ENCODE measurements at regions not wholly inside any gene's neighbourhood (a gene's known extent, or its start where the extent isn't known, plus 50 kb on each side); places are given as distances from the start of the nearest gene placed in this dataset.

GRCh38 chr14:82641050-82641540 lies 1107.4 kb upstream of the SEL1L start:
- H3K27ac ChIP-seq (ENCODE audit: insufficient read depth, low read length, poor library complexity, severe bottlenecking) = no peak overlapping the region
- DNase-seq (no peak), ATAC-seq (ENCODE audit: low read depth in 2 of 2) (no peak)
- Mint-ChIP-seq H3K4me1 (peaks cover 0 to 3% (median 0%) of the 10 kb centered on the region in 4 donors), H3K9me3 (peaks cover 0 to 11% (median 3%) of the 10 kb centered on the region in 7 donors), H3K27me3 (no peaks in the 10 kb centered on the region), H3K36me3 (no peaks in the 10 kb centered on the region), H3K27ac (no peak overlapping the region), H3K4me3 (no peak overlapping the region)
- H3K4me3 ChIP-seq (ENCODE audit: low read depth, low read length) = no peak overlapping the region
- peaks cover 4 to 9% of the 10 kb centered on the region in 2 experiments for H3K9me3 ChIP-seq (ENCODE audit: control insufficient read depth in 2 of 2, low read length in 2 of 2)
- no peaks in the 10 kb centered on the region for H3K36me3 ChIP-seq (ENCODE audit: control insufficient read depth, insufficient read depth, low read length)
- H3K4me1 ChIP-seq (ENCODE audit: control insufficient read depth, insufficient read depth, low read length, poor library complexity, severe bottlenecking) = no peaks in the 10 kb centered on the region
- no peaks in the 10 kb centered on the region for H3K27me3 ChIP-seq (ENCODE audit: control insufficient read depth, insufficient read depth, low read length)

DNA sequence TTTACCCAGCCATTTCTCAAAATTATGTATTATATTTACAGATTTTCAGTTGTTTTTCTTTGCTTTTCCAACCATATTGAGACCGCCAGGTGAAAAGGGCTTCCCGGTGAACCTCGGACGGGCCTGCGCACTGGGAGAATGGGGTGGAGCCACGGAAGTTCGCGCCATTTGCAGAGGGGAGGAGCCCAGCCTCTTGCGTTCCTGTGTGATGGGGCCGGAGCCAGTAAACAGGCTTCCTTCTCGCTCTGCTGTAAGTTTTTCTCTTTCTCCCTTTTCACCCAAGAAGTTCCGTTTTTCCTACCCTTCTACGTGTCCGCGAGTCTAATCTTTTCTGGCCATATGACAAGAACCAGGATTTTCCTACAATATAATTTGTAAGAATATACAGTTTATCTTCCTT lies 1108.8 kb upstream of the SEL1L start:
- ATAC-seq (ENCODE audit: low read depth in 2 of 2) = no peak
- peak overlapping the region in 2 of 4 donors; percentile 11 to 82 for H3K4me3 Mint-ChIP-seq

DNA sequence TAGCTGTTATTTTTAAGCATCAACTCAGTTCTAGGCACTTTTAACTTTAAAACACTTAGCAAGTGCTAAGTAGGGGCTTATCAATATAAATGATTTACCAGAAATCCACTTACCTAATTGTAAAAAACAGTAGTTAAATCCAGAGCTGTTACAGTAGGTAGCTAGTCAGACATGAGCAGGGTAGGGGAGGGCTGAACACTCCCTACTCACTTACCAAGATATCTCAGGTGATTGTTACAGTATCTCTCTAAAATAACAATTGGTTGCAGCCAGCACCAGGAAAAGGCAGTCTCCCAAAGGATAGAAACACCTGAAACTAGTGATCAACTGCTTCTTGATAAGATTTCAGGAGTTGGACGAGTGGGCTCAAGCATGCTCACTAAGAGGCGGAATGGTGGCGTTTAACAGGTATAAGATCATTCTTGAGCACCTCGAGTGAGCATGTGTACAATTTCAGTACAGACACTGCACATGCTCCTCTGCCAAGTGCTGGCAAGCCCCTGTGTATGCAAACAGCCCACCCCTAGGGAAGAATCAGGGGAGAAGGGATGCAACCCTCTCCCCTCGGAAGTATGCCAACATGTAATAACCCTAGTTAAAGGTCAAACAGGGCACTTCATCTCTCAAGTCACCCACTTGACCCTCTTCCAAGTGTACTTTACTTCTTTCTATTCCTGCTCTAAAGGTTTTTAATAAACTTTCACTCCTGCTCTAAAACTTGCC lies 1113.6 kb upstream of the SEL1L start:
- ATAC-seq (ENCODE audit: low read depth in 2 of 2) (no peak), DNase-seq (no peak)
- H3K4me1 ChIP-seq (ENCODE audit: control insufficient read depth, insufficient read depth, low read length, poor library complexity, severe bottlenecking) = no peaks in the 10 kb centered on the region
- no peaks in the 10 kb centered on the region for H3K36me3 ChIP-seq (ENCODE audit: control insufficient read depth, insufficient read depth, low read length)
- no peak overlapping the region for H3K4me3 Mint-ChIP-seq
- H3K36me3 Mint-ChIP-seq = no peaks in the 10 kb centered on the region
- H3K27ac ChIP-seq (ENCODE audit: insufficient read depth, low read length, poor library complexity, severe bottlenecking) = no peak overlapping the region
- no peak overlapping the region for H3K4me3 ChIP-seq (ENCODE audit: low read depth, low read length)
- no peak overlapping the region for H3K27ac Mint-ChIP-seq
- no peaks in the 10 kb centered on the region for H3K9me3 ChIP-seq (ENCODE audit: control insufficient read depth in 2 of 2, low read length in 2 of 2)
- peaks cover 2 to 16% (median 6%) of the 10 kb centered on the region in 7 donors for H3K9me3 Mint-ChIP-seq
- H3K4me1 Mint-ChIP-seq = peaks cover 0 to 3% (median 0%) of the 10 kb centered on the region in 4 donors
- H3K27me3 Mint-ChIP-seq = no peaks in the 10 kb centered on the region
- H3K27me3 ChIP-seq (ENCODE audit: control insufficient read depth, insufficient read depth, low read length) = no peaks in the 10 kb centered on the region

More for the DNA sequence above, 1108.8 kb upstream of the SEL1L start:
- Mint-ChIP-seq H3K4me1 (peaks cover 0 to 3% (median 0%) of the 10 kb centered on the region in 4 donors), H3K27me3 (no peaks in the 10 kb centered on the region), H3K9me3 (peaks cover 0 to 10% (median 3%) of the 10 kb centered on the region in 7 donors), H3K27ac (no peak overlapping the region), H3K36me3 (no peaks in the 10 kb centered on the region)
- Histone ChIP-seq H3K4me1 (ENCODE audit: control insufficient read depth, insufficient read depth, low read length, poor library complexity, severe bottlenecking) (no peaks in the 10 kb centered on the region), H3K9me3 (ENCODE audit: control insufficient read depth in 2 of 2, low read length in 2 of 2) (peaks cover 4 to 7% of the 10 kb centered on the region in 2 experiments), H3K27me3 (ENCODE audit: control insufficient read depth, insufficient read depth, low read length) (no peaks in the 10 kb centered on the region), H3K4me3 (ENCODE audit: low read depth, low read length) (no peak overlapping the region), H3K27ac (ENCODE audit: insufficient read depth, low read length, poor library complexity, severe bottlenecking) (no peak overlapping the region), H3K36me3 (ENCODE audit: control insufficient read depth, insufficient read depth, low read length) (no peaks in the 10 kb centered on the region)
- no peak for DNase-seq

- H3K4me1 Mint-ChIP-seq = no peaks in the 10 kb centered on the region
- ATAC-seq (ENCODE audit: low read depth in 2 of 2) (no peak), DNase-seq (no peak)
- no peak overlapping the region for H3K4me3 Mint-ChIP-seq
- H3K36me3 Mint-ChIP-seq = no peaks in the 10 kb centered on the region
- Histone ChIP-seq H3K4me1 (ENCODE audit: control insufficient read depth, insufficient read depth, low read length, poor library complexity, severe bottlenecking) (no peaks in the 10 kb centered on the region), H3K36me3 (ENCODE audit: control insufficient read depth, insufficient read depth, low read length) (no peaks in the 10 kb centered on the region), H3K27me3 (ENCODE audit: control insufficient read depth, insufficient read depth, low read length) (no peaks in the 10 kb centered on the region), H3K27ac (ENCODE audit: insufficient read depth, low read length, poor library complexity, severe bottlenecking) (no peak overlapping the region), H3K9me3 (ENCODE audit: control insufficient read depth in 2 of 2, low read length in 2 of 2) (no peaks in the 10 kb centered on the region), H3K4me3 (ENCODE audit: low read depth, low read length) (no peak overlapping the region)
- H3K27me3 Mint-ChIP-seq = no peaks in the 10 kb centered on the region
- H3K9me3 Mint-ChIP-seq = peaks cover 0 to 14% (median 1%) of the 10 kb centered on the region in 7 donors
- H3K27ac Mint-ChIP-seq = no peak overlapping the region
Measured at GRCh38 chr14:82655770-82656169, 1122.1 kb upstream of the SEL1L start.

GRCh38 chr14:82657186-82657675 lies 1123.6 kb upstream of the SEL1L start:
- H3K36me3 ChIP-seq (ENCODE audit: control insufficient read depth, insufficient read depth, low read length) = no peaks in the 10 kb centered on the region
- Mint-ChIP-seq H3K4me3 (no peak overlapping the region), H3K27ac (no peak overlapping the region), H3K9me3 (peaks cover 0 to 14% (median 1%) of the 10 kb centered on the region in 7 donors), H3K27me3 (no peaks in the 10 kb centered on the region), H3K36me3 (no peaks in the 10 kb centered on the region), H3K4me1 (no peaks in the 10 kb centered on the region)
- H3K4me1 ChIP-seq (ENCODE audit: control insufficient read depth, insufficient read depth, low read length, poor library complexity, severe bottlenecking) = no peaks in the 10 kb centered on the region
- no peak for DNase-seq
- H3K27ac ChIP-seq (ENCODE audit: insufficient read depth, low read length, poor library complexity, severe bottlenecking) = no peak overlapping the region
- ATAC-seq (ENCODE audit: low read depth in 2 of 2) = no peak
- no peaks in the 10 kb centered on the region for H3K27me3 ChIP-seq (ENCODE audit: control insufficient read depth, insufficient read depth, low read length)
- no peaks in the 10 kb centered on the region for H3K9me3 ChIP-seq (ENCODE audit: control insufficient read depth in 2 of 2, low read length in 2 of 2)
- H3K4me3 ChIP-seq (ENCODE audit: low read depth, low read length) = no peak overlapping the region

DNA sequence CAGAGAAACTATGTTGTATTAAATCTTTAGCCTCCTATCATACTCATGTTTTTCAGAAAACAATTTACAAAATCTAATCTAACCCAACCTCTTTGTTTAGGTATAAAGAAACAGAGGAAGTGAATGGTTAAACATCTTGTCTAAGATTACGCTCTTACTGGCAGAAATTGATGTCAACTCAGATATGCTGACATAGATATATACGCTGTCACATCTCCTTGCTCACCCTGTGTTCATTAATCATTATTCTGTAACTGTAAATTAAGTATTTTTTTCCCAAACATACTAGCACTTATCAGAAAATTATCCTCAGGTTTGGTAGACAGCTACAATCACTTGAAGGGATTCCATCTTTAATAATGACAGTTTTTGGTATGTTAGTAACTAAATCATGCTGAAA lies 1127.6 kb upstream of the SEL1L start:
- DNase-seq (no peak), ATAC-seq (ENCODE audit: low read depth in 2 of 2) (no peak)
- Mint-ChIP-seq H3K27ac (no peak overlapping the region), H3K4me1 (no peaks in the 10 kb centered on the region), H3K9me3 (peaks cover 0 to 26% (median 8%) of the 10 kb centered on the region in 7 donors), H3K36me3 (no peaks in the 10 kb centered on the region), H3K4me3 (no peak overlapping the region), H3K27me3 (no peaks in the 10 kb centered on the region)
- Histone ChIP-seq H3K4me3 (ENCODE audit: low read depth, low read length) (no peak overlapping the region), H3K9me3 (ENCODE audit: control insufficient read depth in 2 of 2, low read length in 2 of 2) (no peaks in the 10 kb centered on the region), H3K36me3 (ENCODE audit: control insufficient read depth, insufficient read depth, low read length) (no peaks in the 10 kb centered on the region), H3K4me1 (ENCODE audit: control insufficient read depth, insufficient read depth, low read length, poor library complexity, severe bottlenecking) (no peaks in the 10 kb centered on the region), H3K27ac (ENCODE audit: insufficient read depth, low read length, poor library complexity, severe bottlenecking) (no peak overlapping the region), H3K27me3 (ENCODE audit: control insufficient read depth, insufficient read depth, low read length) (no peaks in the 10 kb centered on the region)

GRCh38 chr14:82667006-82667405 lies 1133.4 kb upstream of the SEL1L start:
- no peaks in the 10 kb centered on the region for H3K36me3 ChIP-seq (ENCODE audit: control insufficient read depth, insufficient read depth, low read length)
- no peak overlapping the region for H3K4me3 ChIP-seq (ENCODE audit: low read depth, low read length)
- H3K27ac ChIP-seq (ENCODE audit: insufficient read depth, low read length, poor library complexity, severe bottlenecking) = no peak overlapping the region
- H3K27me3 ChIP-seq (ENCODE audit: control insufficient read depth, insufficient read depth, low read length) = no peaks in the 10 kb centered on the region
- DNase-seq (no peak), ATAC-seq (ENCODE audit: low read depth in 2 of 2) (no peak)
- no peak overlapping the region for H3K27ac Mint-ChIP-seq
- no peaks in the 10 kb centered on the region for H3K36me3 Mint-ChIP-seq
- no peaks in the 10 kb centered on the region for H3K9me3 ChIP-seq (ENCODE audit: control insufficient read depth in 2 of 2, low read length in 2 of 2)
- no peaks in the 10 kb centered on the region for H3K4me1 ChIP-seq (ENCODE audit: control insufficient read depth, insufficient read depth, low read length, poor library complexity, severe bottlenecking)
- no peaks in the 10 kb centered on the region for H3K27me3 Mint-ChIP-seq
- H3K4me3 Mint-ChIP-seq = no peak overlapping the region
- no peaks in the 10 kb centered on the region for H3K4me1 Mint-ChIP-seq
- H3K9me3 Mint-ChIP-seq = peaks cover 2 to 23% (median 8%) of the 10 kb centered on the region in 7 donors

DNA sequence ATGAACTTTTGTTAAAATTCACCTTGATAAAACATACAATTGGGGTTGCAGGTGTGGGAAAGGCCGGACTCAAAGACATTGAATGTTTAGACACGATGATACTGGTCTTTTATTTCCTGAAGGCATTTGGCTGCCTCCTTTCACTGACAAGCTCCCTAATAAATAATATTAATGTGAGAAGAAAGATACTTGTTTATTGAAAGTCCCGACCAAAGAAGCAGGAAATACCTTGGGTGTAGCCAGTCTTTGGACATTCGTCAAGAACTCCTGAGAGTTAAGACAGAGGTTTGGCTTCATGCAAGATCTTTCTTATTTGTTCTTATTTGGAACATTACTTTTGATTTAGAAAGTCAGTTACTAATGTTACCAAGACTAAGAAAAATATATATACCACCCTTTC lies 1133.8 kb upstream of the SEL1L start:
- no peaks in the 10 kb centered on the region for H3K36me3 ChIP-seq (ENCODE audit: control insufficient read depth, insufficient read depth, low read length)
- no peaks in the 10 kb centered on the region for H3K9me3 ChIP-seq (ENCODE audit: control insufficient read depth in 2 of 2, low read length in 2 of 2)
- H3K27ac Mint-ChIP-seq = no peak overlapping the region
- no peaks in the 10 kb centered on the region for H3K27me3 Mint-ChIP-seq
- ATAC-seq (ENCODE audit: low read depth in 2 of 2) (no peak), DNase-seq (no peak)
- no peaks in the 10 kb centered on the region for H3K27me3 ChIP-seq (ENCODE audit: control insufficient read depth, insufficient read depth, low read length)
- no peak overlapping the region for H3K4me3 Mint-ChIP-seq
- peaks cover 2 to 23% (median 8%) of the 10 kb centered on the region in 7 donors for H3K9me3 Mint-ChIP-seq
- H3K4me1 ChIP-seq (ENCODE audit: control insufficient read depth, insufficient read depth, low read length, poor library complexity, severe bottlenecking) = no peaks in the 10 kb centered on the region
- H3K36me3 Mint-ChIP-seq = no peaks in the 10 kb centered on the region
- no peak overlapping the region for H3K4me3 ChIP-seq (ENCODE audit: low read depth, low read length)
- H3K27ac ChIP-seq (ENCODE audit: insufficient read depth, low read length, poor library complexity, severe bottlenecking) = no peak overlapping the region
- no peaks in the 10 kb centered on the region for H3K4me1 Mint-ChIP-seq
